ENCODE measurements at regions not wholly inside any gene's neighbourhood (a gene's known extent, or its start where the extent isn't known, plus 50 kb on each side); places are given as distances from the start of the nearest gene placed in this dataset.

- no peak for TF ChIP-seq MAX (IDR thresholded peaks at IDR 0.05; ENCODE audit: insufficient read depth, insufficient read length)
- TF ChIP-seq EZH2 (IDR thresholded peaks at IDR 0.05; ENCODE audit: borderline replicate concordance, low read depth, low read length, severe bottlenecking), result no peak
- no peak for TF ChIP-seq POLR2AphosphoS5 (IDR thresholded peaks at IDR 0.05; ENCODE audit: insufficient read depth, low read depth, low read length)
- TF ChIP-seq POLR2A (IDR thresholded peaks at IDR 0.05; ENCODE audit: low read depth, low read length), result no peak
- TF ChIP-seq MYC (IDR thresholded peaks at IDR 0.05; ENCODE audit: low read depth, low read length), result no peak
- H3K9me1 ChIP-seq (replicated peaks; ENCODE audit: control insufficient read depth, extremely low read depth, insufficient read depth, low read length), result no peaks in the 10 kb centered on the region
- H2AFZ ChIP-seq (ENCODE audit: low read depth, low read length), result no peak overlapping the region
- no peaks in the 10 kb centered on the region for H4K20me1 ChIP-seq (replicated peaks; ENCODE audit: control insufficient read depth, extremely low read depth, insufficient read depth, low read length)
- no peaks in the 10 kb centered on the region for H3K36me3 ChIP-seq (ENCODE audit: control insufficient read depth in 2 of 2, extremely low read depth in 1 of 2, insufficient read depth in 2 of 2, low read length in 2 of 2)
- intact Hi-C loops (cut with micrococcal nuclease), result no loop called here
- H3K9me3 ChIP-seq (replicated peaks; ENCODE audit: control insufficient read depth, insufficient read depth, low read length), result peaks cover 3% of the 10 kb centered on the region
- dilution Hi-C loops (cut with MboI; ENCODE audit: extremely low pct_ligation_motif_present, low sequenced_read_pairs), result no loop called here
- DNase-seq (ENCODE audit: low read depth, low spot score), result no peak
- no peaks in the 10 kb centered on the region for H3K79me2 ChIP-seq (ENCODE audit: control insufficient read depth, insufficient read depth, low read length)
- ChIA-PET CTCF (no interaction called here), POLR2A (no interaction called here)
- H3K9ac ChIP-seq (replicated peaks; ENCODE audit: extremely low read depth, insufficient read depth, low read length), result no peak overlapping the region
- H3K4me2 ChIP-seq (ENCODE audit: insufficient read depth, low read length), result no peak overlapping the region
- H3K4me1 ChIP-seq (ENCODE audit: control insufficient read depth, extremely low read depth, insufficient read depth, low read length), result no peaks in the 10 kb centered on the region
- no peak overlapping the region for H3K4me3 ChIP-seq (replicated peaks in 1 of 3; ENCODE audit: insufficient read depth in 1 of 3, low read depth in 1 of 3, low read length in 3 of 3)
- H3K27ac ChIP-seq (ENCODE audit: insufficient read depth, low read depth, low read length), result no peak overlapping the region
- no TSS peak for BruUV-seq (replicated peaks)
- no peaks in the 10 kb centered on the region for H3K27me3 ChIP-seq (ENCODE audit: control insufficient read depth in 2 of 2, insufficient read depth in 2 of 2, low read length in 2 of 2)
- FAIRE-seq, result no peak
Measured at GRCh38 chr5:167694325-167695147, 596.9 kb upstream of the WWC1 start.

GRCh38 chr5:167696558-167697314, 594.7 kb upstream of the WWC1 start:
- Histone ChIP-seq H2AFZ (ENCODE audit: low read depth, low read length) (no peak overlapping the region), H3K9me3 (replicated peaks; ENCODE audit: control insufficient read depth, insufficient read depth, low read length) (peaks cover 3% of the 10 kb centered on the region), H3K4me1 (ENCODE audit: control insufficient read depth, extremely low read depth, insufficient read depth, low read length) (no peaks in the 10 kb centered on the region), H3K79me2 (ENCODE audit: control insufficient read depth, insufficient read depth, low read length) (no peaks in the 10 kb centered on the region), H3K9ac (replicated peaks; ENCODE audit: extremely low read depth, insufficient read depth, low read length) (no peak overlapping the region), H3K4me2 (ENCODE audit: insufficient read depth, low read length) (no peak overlapping the region), H3K27me3 (ENCODE audit: control insufficient read depth in 2 of 2, insufficient read depth in 2 of 2, low read length in 2 of 2) (no peaks in the 10 kb centered on the region), H3K9me1 (replicated peaks; ENCODE audit: control insufficient read depth, extremely low read depth, insufficient read depth, low read length) (no peaks in the 10 kb centered on the region), H4K20me1 (replicated peaks; ENCODE audit: control insufficient read depth, extremely low read depth, insufficient read depth, low read length) (no peaks in the 10 kb centered on the region), H3K27ac (ENCODE audit: insufficient read depth, low read depth, low read length) (no peak overlapping the region), H3K4me3 (replicated peaks in 1 of 3; ENCODE audit: insufficient read depth in 1 of 3, low read depth in 1 of 3, low read length in 3 of 3) (no peak overlapping the region), H3K36me3 (ENCODE audit: control insufficient read depth in 2 of 2, extremely low read depth in 1 of 2, insufficient read depth in 2 of 2, low read length in 2 of 2) (no peaks in the 10 kb centered on the region)
- intact Hi-C loops (cut with micrococcal nuclease), result no loop called here
- DNase-seq (ENCODE audit: low read depth, low spot score), result no peak
- FAIRE-seq, result no peak
- dilution Hi-C loops (cut with MboI; ENCODE audit: extremely low pct_ligation_motif_present, low sequenced_read_pairs), result no loop called here
- POLR2A ChIA-PET, result no interaction called here
- CTCF ChIA-PET, result no interaction called here
- no TSS peak for BruUV-seq (replicated peaks)
- no peak for TF ChIP-seq FOS (IDR thresholded peaks at IDR 0.05; ENCODE audit: borderline replicate concordance, insufficient read depth, low read length)
- no peak for TF ChIP-seq JUN (IDR thresholded peaks at IDR 0.05; ENCODE audit: borderline replicate concordance, insufficient read depth, insufficient read length, low read depth)
- TF ChIP-seq EZH2 (IDR thresholded peaks at IDR 0.05; ENCODE audit: borderline replicate concordance, low read depth, low read length, severe bottlenecking), result no peak
- TF ChIP-seq POLR2AphosphoS5 (IDR thresholded peaks at IDR 0.05; ENCODE audit: insufficient read depth, low read depth, low read length), result no peak
- no peak for TF ChIP-seq GATA2 (IDR thresholded peaks at IDR 0.05; ENCODE audit: insufficient read depth, insufficient read length, low read depth, low read length)
- TF ChIP-seq MYC (IDR thresholded peaks at IDR 0.05; ENCODE audit: low read depth, low read length), result no peak
- TF ChIP-seq POLR2A (IDR thresholded peaks at IDR 0.05; ENCODE audit: low read depth, low read length), result no peak
- TF ChIP-seq CTCF (IDR thresholded peaks at IDR 0.05; ENCODE audit: extremely low read depth in 1 of 2, insufficient read depth in 1 of 2, low read depth in 1 of 2, low read length in 2 of 2), result no peak
- TF ChIP-seq MAX (IDR thresholded peaks at IDR 0.05; ENCODE audit: insufficient read depth, insufficient read length), result no peak

Data from endothelial cell of umbilical vein (primary cell).